IPS DF 19.7 (cell line): ENCODE measurements at regions not wholly inside any gene's neighbourhood (a gene's known extent, or its start where the extent isn't known, plus 50 kb on each side); places are given as distances from the start of the nearest gene placed in this dataset.

Source experiments
- DNase-seq: peaks from one replicate; pipeline ENCODE4 v3.0.0-alpha.2; 2013; ENCODE audit warnings: low read depth, low spot score

DNA sequence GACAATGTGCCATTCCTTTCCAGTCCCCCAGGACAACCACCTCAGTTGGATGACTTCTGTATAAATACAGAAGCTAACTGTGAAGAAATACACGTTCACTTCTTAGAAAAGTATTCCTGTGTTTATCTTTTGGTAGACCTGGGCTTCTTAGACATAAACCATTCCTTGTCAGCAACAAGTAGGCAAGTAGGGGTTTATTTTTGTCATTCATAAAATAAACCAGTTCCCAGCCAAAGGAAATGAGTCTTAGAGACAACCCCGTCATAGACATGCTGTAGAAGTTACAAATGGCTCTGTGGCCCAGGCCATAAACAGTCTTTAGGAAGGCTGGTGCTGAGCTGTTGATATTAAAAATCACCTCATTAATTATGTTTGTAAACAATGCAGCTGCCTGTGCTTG is 243.2 kb downstream of the SPTSSA start:
- no peak for DNase-seq

DNA sequence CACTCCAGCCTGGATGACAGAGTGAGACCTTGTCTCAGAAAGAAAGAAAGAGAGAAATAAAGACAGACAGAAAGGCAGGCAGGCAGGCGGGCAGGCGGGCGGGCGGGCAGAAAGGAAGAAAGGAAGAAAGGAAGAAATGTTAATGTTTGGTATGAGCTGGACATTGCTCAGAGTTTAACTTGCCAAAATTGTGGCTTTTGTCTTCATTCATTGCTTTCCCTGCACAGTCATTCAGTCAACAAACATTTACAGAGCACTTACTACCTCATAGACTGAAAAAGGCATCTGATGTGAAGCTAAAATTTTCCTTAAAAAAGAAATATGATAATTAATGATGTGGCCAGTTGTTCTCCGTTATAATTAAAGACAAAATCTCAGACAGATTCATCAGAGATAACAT is 247.1 kb downstream of the SPTSSA start:
- no peak for DNase-seq

DNA sequence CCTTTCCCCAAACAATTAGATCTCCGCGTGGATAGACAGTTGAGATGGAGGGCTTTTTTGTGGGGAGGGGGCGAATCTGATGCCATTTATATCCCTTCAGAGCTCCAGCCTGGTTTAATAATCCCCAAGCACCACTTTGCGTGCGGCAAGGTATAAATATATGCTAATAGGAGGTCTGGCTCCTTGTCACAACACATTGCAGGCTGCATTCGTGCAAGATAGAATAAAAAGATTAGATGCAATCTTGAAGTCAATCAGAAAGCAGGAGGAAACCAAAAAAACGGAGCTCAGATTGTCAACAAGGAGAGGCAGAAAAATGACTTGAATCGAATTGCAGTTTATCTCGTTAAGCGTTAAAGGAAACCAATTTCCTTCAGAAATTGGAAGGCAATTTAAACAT is 248.7 kb downstream of the SPTSSA start:
- no peak for DNase-seq

DNA sequence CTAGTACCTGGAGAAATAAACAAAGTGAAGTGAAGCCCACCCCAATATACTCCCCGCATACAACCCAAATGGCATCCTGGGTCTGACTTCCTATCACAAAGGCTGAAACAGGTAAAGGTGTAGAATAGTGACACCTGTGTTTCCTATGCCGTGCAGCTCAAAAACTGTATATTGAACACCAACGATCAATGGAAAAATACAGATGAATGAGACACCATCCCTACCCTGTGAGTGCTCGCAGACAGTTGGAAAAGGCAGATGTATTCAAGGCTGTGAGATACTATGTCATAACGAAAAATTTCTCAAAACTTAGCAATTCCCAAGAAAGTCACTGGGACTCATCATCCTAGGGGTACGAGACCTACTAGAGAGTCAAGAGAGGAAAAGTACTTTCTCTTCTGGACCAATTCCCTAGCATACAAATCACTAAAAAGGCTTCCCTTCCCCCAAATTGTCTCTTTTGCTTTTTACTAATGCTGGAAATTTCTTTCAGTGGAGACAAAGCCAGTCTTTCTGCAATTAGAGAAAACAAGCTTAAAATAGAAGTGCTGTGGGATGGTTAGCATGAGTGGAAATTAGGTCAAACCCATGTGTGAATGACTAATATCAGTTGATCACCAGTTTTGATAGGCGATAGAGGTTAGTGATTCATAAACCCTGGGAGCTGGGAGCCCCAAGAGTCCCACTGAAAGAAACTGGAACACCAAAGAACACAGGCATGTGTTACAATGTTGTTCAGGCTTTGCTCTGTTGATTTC is 249.7 kb downstream of the SPTSSA start:
- DNase-seq = no peak

DNA sequence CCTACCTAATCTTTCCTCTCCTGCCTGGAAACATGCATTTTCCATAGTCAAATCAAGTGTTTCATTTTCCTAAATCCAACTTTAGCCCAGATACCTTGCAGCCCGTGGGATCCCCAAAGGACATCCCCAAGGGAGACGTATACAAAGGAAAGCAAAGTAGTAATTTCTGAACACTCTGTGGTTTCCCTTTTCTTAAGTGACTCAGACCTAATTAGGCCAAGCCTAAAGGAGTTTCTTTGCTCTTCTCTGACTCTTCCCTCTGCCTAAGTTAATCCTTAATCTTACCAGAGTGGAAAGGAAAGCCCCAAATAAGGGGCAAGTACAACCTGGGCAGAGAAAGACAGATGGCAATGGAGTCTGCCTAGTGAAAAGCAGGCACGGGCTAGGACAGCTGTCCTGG is 250.3 kb downstream of the SPTSSA start:
- DNase-seq = no peak

DNA sequence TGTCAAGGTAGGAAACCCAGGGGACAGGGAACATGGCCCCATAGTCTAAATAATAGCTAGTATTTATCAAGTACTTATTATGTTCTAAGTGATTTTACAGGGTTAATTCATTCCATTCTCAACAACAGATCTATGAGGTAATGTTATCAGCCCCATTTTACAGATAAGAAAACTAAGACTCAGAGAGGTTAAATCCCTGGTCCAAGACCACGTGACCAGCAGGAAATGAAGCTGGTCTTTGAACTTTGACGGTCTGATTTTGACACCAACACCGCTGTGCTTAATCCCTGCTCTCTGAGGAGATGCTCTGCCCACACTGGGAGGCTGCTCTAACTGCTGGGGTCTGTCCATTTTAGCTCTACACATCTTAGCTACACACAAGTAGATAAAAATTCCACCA is 253.5 kb downstream of the SPTSSA start:
- DNase-seq = no peak

DNA sequence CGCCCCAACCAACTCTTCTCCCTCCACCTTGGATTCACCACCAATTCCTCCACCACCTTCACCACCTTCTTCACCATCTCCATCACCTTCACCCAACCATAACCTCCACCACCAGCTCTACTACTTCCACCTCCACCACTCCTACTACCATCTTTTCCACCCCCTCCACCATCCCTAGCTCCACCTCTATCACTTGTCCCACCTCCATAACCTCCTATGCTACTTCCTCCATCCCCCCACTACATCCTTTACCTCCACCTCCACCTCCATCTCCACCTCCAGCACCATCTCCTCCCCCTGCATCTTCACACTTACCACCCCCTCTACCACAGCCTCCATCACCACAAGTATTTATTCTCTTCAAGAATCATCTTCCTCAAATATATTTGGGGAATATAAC is 254.9 kb upstream of the EGLN3 start:
- no peak for DNase-seq

DNA sequence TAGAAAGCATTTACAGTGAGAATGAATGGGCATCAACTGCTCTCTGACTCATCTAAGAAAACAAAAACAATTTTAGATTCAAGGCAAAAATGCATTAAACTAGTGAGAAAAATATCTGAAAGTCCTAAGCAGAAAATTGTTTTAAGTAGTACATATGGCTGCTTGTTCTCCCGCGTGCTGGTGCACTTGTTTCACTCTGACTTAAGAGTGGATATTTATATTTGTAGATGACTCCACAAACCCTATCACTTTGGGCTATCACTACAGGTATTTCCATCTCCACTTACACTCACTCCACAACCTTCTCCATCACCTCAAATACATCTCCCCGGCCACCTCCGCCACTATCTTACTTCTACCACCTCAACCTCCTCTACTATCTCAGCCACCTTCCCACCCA is 253.9 kb upstream of the EGLN3 start:
- DNase-seq = no peak

DNA sequence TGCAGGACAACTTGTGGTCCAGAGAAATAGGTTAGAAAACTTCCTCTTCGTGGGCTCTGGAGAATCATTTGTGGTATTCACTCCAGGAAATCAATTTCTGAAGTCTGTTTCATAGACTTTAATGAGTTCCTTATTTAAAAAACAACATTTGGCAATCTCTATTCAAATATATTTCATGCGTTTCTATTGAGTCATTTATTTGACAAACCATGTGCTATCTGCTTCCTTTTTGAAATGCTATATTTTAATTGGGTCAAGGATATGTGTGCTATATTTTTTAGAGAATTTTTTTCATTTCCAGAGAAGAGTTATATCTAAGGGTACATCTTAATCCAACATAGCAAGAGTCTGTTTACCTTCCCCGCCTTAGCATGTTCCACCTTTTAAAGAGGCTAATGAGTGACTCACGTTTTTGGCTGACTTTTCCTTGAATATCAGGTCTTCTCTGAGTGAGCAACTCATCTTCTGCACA is 252.4 kb upstream of the EGLN3 start:
- no peak for DNase-seq

DNA sequence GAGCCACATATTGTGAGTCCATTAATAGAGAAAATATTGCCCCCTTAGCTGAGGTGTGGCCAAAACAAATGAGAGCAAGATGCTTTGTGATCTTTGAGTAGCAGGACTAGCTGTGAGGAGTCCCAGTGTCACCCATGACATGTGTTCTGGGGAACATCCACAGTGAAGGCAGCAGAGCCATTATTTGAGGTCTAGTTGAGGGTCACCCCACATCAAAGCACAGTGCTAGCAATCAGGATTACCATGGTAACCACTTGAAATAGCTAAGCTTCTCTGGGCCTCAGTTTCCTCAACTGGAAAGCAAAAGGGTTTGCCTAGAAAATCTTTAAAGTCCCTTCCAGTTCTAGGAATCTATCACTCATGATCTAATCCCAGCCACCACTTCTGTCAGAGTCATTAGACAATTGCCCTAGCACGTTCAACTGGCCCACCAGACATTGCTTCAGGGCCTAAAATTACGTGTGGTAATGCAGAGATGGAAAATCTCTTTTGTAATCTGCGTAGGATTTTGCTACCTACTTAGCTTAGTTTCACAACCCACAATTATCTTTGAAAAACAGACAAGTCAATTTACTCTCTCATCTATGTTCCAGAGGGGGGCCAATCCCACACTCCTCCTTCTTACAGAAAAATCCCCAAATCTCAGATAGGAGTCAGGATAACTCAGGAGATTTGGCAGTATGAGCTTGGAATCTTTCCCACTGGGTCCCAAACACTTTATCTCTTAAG is 251.2 kb upstream of the EGLN3 start:
- DNase-seq = no peak

DNA sequence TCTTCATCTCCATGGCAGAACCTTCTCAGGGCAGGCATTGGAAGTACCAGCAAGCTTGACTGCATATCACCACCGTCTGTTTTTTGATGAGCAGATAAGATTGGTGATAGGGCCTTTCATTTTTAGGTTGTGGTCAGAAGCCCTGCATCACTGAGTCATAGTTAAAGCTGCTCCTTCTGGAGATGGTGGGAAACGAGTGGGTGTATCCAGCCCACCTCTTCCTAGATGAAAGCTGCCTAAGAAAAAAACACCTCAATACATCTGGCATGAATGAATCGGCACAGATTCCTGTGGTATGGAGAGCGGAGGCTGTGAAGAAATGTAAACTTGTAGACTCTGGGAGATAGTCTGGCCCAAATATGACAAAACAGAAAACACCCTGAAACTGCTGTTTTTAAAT is 248.7 kb upstream of the EGLN3 start:
- no peak for DNase-seq

DNA sequence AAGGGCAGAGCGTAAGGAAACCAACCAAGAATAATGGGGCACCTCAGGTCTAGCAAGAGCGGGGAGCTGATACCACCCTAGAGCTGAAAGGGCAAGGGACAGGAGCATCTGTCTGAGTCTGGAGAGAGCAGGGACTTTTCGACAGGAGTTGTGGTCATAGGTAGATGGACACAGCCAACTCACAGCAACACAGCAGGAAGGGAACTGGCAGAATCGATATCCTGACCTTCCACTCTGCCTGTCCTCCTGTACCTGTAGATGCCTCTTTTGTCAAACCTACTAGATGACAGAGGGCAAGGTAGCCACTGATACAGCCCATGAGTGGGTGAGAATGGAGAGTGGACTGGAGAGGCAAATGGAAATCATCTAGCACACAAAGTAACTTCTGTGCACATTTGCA is 247.2 kb upstream of the EGLN3 start:
- no peak for DNase-seq

DNA sequence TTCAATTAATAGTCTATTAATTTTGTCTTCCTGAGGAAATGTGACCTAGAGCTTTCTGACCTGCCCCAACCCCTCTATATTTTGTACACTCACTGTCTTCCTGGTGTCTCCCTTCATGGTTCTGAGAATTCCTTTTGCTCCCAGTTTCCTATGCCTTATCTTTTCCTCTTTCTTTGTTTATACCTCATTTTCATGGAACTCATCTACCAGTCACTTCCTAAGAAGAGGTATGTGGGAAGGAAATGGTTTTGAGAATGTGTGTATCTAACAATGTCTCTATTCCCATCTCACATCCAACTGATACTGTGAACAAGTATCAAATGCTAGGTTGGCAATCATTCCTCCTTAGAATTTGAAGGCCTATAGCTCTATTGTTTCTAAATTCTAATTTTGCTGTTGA is 245.1 kb upstream of the EGLN3 start:
- DNase-seq = no peak

DNA sequence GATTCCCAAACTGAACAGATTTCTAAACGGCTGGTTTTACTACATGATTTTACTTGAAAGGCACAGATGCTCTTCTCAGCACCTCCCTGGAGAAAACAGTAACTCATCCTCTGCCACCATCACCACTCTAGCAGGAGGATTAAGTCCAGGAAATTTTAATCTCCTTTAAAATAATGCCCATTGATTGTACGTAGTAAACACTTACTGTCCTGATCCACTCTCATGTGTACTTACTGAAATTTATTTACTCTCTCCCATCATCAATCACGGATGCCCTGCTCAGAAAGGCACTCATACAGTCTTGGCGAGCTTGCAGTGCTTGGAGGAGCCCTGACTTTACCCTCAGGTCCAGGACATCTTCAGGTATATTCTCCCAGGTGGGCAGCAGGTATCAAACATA is 239.8 kb upstream of the EGLN3 start:
- DNase-seq = no peak

DNA sequence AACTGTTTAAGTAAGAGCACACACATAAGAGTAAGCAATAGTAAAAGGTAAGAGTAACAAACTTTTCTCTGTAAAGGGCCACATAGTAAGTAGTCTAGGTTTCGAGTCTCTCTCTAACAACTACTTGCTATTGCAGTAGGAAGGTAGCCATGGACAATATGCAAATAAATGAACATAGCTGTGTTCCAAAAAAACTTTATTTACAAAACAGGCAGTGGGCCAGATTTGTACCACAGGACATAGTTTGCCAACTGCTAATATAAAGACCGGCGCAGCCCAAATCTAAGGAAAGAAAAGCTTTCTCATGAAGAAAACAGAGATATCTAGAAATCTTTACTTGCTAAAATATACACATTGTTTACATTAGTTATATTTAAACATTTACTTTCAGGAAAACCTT is 239.0 kb upstream of the EGLN3 start:
- DNase-seq = no peak

DNA sequence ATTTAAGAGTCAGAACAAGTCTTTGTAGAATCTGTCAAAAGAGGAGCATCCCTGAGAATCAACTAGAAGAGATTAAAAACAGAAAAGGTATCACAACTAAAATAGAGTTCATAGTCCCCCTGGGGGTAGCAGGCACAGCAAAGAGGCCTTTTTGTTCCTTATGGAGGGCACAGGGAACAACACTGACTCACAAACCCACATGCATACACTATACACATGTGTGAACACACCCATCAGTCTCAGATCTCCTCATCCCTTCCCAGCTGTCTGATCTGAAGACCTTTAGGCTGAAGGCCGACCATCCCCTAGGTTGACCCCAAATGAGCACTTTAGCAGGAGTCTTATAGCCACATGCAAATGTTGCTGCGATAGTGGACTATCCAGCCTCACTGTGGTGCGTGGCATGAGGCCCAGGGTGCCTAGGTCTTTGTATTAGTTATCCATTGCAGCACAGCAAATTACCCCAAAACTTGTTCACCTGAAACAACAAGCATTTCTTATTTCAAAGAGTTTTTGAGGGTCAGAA is 236.7 kb upstream of the EGLN3 start:
- no peak for DNase-seq

DNA sequence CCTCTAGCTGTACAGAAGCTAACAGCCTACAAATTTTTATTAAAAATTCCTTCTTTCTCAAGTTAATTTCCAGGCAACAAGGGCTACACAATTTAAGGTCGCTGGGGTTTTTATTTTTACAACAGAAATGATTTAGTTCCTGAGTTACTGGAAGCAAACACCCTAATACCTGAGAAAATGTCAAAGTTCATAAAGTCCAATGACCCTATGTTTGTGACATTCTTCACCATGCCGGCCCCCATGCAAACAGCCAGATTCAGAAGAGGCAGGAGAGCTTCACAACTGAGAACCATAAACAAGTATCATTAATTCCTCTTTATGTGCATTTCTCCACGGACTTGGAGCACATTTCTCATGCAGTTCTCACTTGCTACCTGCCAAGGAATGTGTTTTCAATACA is 236.2 kb upstream of the EGLN3 start:
- DNase-seq = no peak

DNA sequence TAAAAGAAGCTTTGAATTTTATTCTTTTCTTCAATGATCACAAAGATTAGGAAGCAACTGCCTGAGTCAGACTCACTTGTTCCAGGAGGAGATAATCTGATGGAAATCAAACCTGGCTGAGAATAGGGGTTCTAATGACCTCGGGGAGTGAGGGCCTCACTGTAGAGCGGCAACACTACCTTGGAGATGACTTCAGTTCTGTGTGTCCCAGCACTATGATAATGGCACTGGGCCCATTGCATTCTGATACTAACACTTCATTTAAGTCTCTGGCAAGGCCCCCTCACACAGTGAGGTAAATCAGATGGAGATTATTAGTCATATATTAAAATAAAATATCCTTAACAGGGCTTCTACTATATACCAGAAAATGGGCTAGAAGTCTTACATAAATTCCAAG is 233.3 kb upstream of the EGLN3 start:
- no peak for DNase-seq

DNA sequence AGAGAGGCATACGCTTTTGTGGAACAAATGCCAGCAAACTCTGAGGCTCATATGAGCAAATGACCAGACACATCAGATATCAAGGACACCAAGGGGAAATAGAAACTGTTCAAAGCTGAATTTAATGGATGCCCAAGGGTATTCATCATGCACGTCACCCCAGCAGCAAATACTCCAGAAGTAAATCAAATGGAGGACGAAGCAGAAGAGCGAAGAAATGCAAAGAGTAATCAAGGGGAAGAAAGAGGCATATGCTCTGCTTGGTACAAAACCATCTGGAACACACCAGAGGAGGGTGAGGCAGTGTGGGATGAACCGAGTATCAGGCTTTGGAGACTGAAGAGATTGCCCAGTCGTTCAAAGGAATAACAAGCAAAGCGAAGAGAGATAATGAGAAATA is 232.6 kb upstream of the EGLN3 start:
- DNase-seq = no peak

DNA sequence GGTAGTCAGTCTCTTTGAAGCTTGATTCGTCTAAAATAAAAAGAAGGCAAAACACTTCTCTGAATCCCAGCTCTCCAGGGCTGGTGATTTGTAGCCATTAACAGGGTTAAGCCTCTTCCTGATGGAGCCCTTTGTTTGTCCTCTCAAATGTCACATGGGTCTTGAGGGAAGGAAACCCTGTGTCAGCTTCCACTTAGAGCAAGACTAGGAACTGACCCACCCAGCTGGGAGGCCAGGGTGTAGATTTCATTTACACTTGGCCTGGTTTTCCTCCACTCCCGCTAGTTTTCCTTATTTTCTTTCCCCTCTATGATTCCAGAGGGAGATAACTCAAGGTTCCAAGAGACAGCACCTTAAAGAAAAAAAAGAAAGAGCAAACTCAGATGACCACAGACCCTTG is 230.5 kb upstream of the EGLN3 start:
- DNase-seq = no peak

DNA sequence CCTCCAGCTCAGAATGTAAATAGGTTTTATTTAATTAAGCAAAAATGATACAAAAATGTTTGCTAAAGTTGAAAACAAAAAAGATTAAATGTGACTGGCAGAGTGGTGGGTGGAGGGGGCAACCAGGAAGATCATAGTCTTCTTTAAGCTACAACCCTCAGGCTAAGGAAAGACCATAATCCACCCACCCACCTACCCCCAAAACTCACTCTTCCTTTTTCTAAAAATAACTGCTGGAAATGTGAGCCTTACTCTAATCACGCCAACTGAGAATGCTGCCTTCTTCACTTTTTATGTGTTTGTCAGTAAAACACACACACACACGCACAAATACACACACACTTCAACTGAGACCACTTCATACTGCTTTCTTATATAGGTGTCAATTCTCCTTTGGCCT is 230.0 kb upstream of the EGLN3 start:
- no peak for DNase-seq

DNA sequence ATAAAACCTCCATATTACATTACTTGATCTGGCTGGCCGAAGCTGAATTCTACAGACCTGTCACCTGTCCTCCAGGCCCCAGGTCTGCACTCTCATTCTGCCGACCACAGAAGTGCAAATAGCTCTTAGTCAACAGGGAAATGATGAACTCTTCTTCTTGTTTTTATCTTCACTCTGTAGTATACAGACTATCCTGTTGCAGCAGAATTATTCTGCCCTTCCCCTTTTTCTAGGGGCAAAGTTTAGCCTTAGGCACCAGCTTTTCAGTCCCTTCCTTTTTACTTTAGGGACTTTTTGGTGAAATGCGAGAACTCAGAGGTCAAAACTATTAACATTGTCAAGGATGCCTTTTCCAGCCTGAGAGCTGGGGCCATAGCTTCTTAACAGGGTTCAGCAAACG is 229.6 kb upstream of the EGLN3 start:
- DNase-seq = no peak

DNA sequence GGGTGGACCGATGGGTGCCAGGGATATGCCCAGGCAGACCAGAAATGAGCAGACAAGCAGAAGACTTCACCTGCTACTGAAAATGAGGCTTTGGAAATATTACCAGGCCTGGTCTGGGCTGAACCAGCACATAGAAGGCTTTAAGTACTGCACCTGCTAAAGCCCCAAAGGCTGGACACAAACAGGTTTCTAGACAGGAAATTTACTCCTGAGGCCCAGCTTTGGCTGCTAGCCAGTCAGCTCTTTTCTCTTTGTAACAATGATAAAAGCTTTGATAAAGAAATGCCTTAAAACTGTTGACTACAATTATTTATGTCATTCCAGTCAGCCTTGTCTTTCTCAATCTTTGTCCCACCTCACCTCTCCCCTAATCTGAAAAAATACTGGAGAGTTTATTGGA is 228.9 kb upstream of the EGLN3 start:
- DNase-seq = no peak
